ENCODE measurements at regions not wholly inside any gene's neighbourhood (a gene's known extent, or its start where the extent isn't known, plus 50 kb on each side); places are given as distances from the start of the nearest gene placed in this dataset.

DNA sequence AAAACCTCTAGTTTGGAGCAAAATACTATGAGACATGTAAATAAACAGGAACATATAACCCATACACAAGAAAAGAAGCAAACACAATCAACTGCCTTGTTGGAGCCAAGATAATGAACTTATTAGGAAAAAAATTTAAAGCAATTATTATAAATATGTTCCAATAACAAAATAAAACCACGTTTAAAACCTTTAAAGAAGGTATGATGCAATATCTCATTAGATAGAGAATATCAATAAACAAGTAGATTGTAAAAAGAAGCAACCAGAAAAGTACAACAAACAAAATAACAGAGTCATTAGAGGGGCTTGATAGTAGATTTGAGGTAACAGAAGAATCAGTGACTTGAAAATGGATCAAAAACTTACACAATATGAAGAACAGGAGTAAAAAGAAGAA is 327.0 kb upstream of the PCDH9 start:
- no peak overlapping the region for H3K4me3 ChIP-seq
- DNase-seq (ENCODE audit: low read depth, low spot score): no peak
- no peak overlapping the region for H3K27ac ChIP-seq
- no peaks in the 10 kb centered on the region for H3K36me3 ChIP-seq (ENCODE audit: insufficient read depth, low read length)
- TF ChIP-seq EZH2 (IDR thresholded peaks at IDR 0.05): no peak
- TF ChIP-seq POLR2AphosphoS5 (IDR thresholded peaks at IDR 0.05; ENCODE audit: borderline replicate concordance, low read depth, low read length): no peak
- TF ChIP-seq FOXP2 (optimal IDR thresholded peaks at IDR 0.05; ENCODE audit: control extremely low read depth, extremely low read length, insufficient read depth): no peak
- H3K9me3 ChIP-seq (ENCODE audit: low read depth, low read length): peaks cover 4% of the 10 kb centered on the region; the same call in 1 of the 2 replicates
- H3K9ac ChIP-seq (ENCODE audit: insufficient read length): no peak overlapping the region

DNA sequence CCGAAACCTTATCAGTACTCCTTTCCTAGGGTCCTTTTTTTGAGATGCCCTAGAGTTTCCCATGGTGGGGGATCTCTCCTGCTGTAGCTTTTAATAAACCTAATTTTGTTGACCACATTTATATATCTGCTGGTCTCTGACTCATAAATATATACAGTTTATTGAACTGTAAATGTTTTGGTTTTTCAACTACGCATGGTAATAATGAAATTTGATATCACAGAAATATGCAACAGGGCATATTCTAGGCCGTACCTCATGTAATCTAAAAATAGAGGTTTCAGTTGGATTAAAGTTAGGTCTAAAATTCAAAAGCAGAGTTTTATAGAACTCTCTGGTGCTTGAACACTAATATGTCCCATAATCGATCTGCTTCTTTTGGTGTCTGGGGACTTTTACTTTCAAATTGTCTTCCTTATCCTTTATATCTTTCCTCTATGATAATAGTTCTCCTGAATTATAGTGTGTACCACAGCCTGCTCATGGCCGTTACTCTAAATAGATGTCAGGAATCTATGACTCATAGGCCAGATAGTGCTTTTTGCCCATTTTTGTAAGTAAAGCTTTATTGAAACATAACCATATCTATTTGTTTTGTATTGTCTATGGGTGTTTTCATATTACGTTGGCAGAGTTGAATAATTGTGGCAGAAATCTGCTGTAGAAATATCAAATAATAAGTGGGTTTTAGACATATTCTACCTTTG is 324.8 kb upstream of the PCDH9 start:
- Histone ChIP-seq H3K36me3 (ENCODE audit: insufficient read depth, low read length) (no peaks in the 10 kb centered on the region), H3K9ac (ENCODE audit: insufficient read length) (no peak overlapping the region), H3K27ac (no peak overlapping the region), H3K4me3 (no peak overlapping the region), H3K9me3 (ENCODE audit: low read depth, low read length) (peaks cover 4% of the 10 kb centered on the region; the same call in 1 of the 2 replicates)
- DNase-seq (ENCODE audit: low read depth, low spot score): no peak
- TF ChIP-seq POLR2AphosphoS5 (IDR thresholded peaks at IDR 0.05; ENCODE audit: borderline replicate concordance, low read depth, low read length) (no peak), EZH2 (IDR thresholded peaks at IDR 0.05) (no peak), FOXP2 (optimal IDR thresholded peaks at IDR 0.05; ENCODE audit: control extremely low read depth, extremely low read length, insufficient read depth) (no peak)

DNA sequence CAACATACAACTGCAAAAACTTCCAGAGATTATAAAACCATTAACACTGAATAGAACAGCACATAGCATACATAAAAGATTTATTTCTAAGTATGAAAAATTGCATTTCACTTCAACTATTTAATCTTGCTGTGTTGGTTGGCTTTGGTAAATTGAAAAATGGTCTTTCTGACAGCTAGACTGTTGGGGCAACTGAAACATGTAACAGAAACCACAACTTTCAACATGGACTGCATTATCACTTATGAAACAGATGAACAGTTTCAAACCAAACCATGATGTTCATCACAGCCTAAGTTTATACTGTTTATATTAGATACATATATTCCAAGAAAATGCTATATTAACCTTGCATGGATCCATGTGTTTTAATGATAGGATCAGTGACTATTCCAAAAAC is 324.1 kb upstream of the PCDH9 start:
- Histone ChIP-seq H3K27ac (no peak overlapping the region), H3K9ac (ENCODE audit: insufficient read length) (no peak overlapping the region), H3K4me3 (no peak overlapping the region), H3K9me3 (ENCODE audit: low read depth, low read length) (peaks cover 4% of the 10 kb centered on the region; the same call in 1 of the 2 replicates), H3K36me3 (ENCODE audit: insufficient read depth, low read length) (no peaks in the 10 kb centered on the region)
- TF ChIP-seq FOXP2 (optimal IDR thresholded peaks at IDR 0.05; ENCODE audit: control extremely low read depth, extremely low read length, insufficient read depth) (no peak), EZH2 (IDR thresholded peaks at IDR 0.05) (no peak), POLR2AphosphoS5 (IDR thresholded peaks at IDR 0.05; ENCODE audit: borderline replicate concordance, low read depth, low read length) (no peak)
- DNase-seq (ENCODE audit: low read depth, low spot score): no peak

GRCh38 chr13:67549331-67549730 is 319.2 kb upstream of the PCDH9 start:
- DNase-seq (ENCODE audit: low read depth, low spot score): no peak

GRCh38 chr13:67538906-67539305 is 308.8 kb upstream of the PCDH9 start:
- TF ChIP-seq POLR2AphosphoS5 (IDR thresholded peaks at IDR 0.05; ENCODE audit: borderline replicate concordance, low read depth, low read length) (no peak), EZH2 (IDR thresholded peaks at IDR 0.05) (no peak), FOXP2 (optimal IDR thresholded peaks at IDR 0.05; ENCODE audit: control extremely low read depth, extremely low read length, insufficient read depth) (no peak)
- no peak for DNase-seq (ENCODE audit: low read depth, low spot score)
- Histone ChIP-seq H3K27ac (no peak overlapping the region), H3K9ac (ENCODE audit: insufficient read length) (no peak overlapping the region), H3K9me3 (ENCODE audit: low read depth, low read length) (no peaks in the 10 kb centered on the region), H3K4me3 (no peak overlapping the region), H3K36me3 (ENCODE audit: insufficient read depth, low read length) (no peaks in the 10 kb centered on the region)

More at GRCh38 chr13:67549331-67549730, 319.2 kb upstream of the PCDH9 start:
- Histone ChIP-seq H3K9me3 (ENCODE audit: low read depth, low read length) (no peaks in the 10 kb centered on the region), H3K27ac (no peak overlapping the region), H3K4me3 (no peak overlapping the region), H3K36me3 (ENCODE audit: insufficient read depth, low read length) (no peaks in the 10 kb centered on the region), H3K9ac (ENCODE audit: insufficient read length) (no peak overlapping the region)
- TF ChIP-seq EZH2 (IDR thresholded peaks at IDR 0.05) (no peak), FOXP2 (optimal IDR thresholded peaks at IDR 0.05; ENCODE audit: control extremely low read depth, extremely low read length, insufficient read depth) (no peak), POLR2AphosphoS5 (IDR thresholded peaks at IDR 0.05; ENCODE audit: borderline replicate concordance, low read depth, low read length) (no peak)

DNA sequence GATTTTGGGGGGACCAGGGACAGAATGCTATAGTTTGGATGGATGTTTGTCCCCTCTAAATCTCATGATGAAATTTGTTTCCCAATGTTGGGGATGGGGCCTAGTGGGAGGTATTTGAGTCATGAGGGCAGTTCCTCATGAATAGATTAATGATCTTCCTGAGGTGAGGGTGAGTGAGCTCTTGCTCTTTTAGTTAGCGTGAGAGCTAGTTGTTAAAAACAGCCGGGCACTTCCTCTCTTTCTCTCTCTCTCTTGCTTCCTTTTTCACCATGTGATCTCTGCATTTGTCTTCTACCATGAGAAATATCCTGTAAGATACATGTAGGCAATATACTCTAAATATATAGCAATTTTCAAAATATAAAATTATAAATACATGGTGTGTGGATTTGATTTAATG is 290.8 kb upstream of the PCDH9 start:
- TF ChIP-seq FOXP2 (optimal IDR thresholded peaks at IDR 0.05; ENCODE audit: control extremely low read depth, extremely low read length, insufficient read depth) (no peak), POLR2AphosphoS5 (IDR thresholded peaks at IDR 0.05; ENCODE audit: borderline replicate concordance, low read depth, low read length) (no peak), EZH2 (IDR thresholded peaks at IDR 0.05) (no peak)
- Histone ChIP-seq H3K9ac (ENCODE audit: insufficient read length) (no peak overlapping the region), H3K27ac (no peak overlapping the region), H3K36me3 (ENCODE audit: insufficient read depth, low read length) (no peaks in the 10 kb centered on the region), H3K9me3 (ENCODE audit: low read depth, low read length) (no peaks in the 10 kb centered on the region), H3K4me3 (no peak overlapping the region)
- no peak for DNase-seq (ENCODE audit: low read depth, low spot score)

- Histone ChIP-seq H3K36me3 (ENCODE audit: insufficient read depth, low read length) (no peaks in the 10 kb centered on the region), H3K27ac (peak overlapping the region; percentile 55), H3K9me3 (ENCODE audit: low read depth, low read length) (no peaks in the 10 kb centered on the region), H3K9ac (ENCODE audit: insufficient read length) (no peak overlapping the region), H3K4me3 (0 out of 2 replicates have a peak overlapping the region, but pooled peaks have one; percentile 12)
- TF ChIP-seq POLR2AphosphoS5 (IDR thresholded peaks at IDR 0.05; ENCODE audit: borderline replicate concordance, low read depth, low read length) (no peak), FOXP2 (optimal IDR thresholded peaks at IDR 0.05; ENCODE audit: control extremely low read depth, extremely low read length, insufficient read depth) (no peak), EZH2 (IDR thresholded peaks at IDR 0.05) (no peak)
- no peak for DNase-seq (ENCODE audit: low read depth, low spot score)
These were observed 289.2 kb upstream of the PCDH9 start for GRCh38 chr13:67519356-67519755.

GRCh38 chr13:67518785-67519184 is 288.6 kb upstream of the PCDH9 start:
- no peak overlapping the region for H3K9ac ChIP-seq (ENCODE audit: insufficient read length)
- H3K4me3 ChIP-seq: 0 out of 2 replicates have a peak overlapping the region, but pooled peaks have one; percentile 12
- peak overlapping the region; percentile 55 for H3K27ac ChIP-seq
- H3K36me3 ChIP-seq (ENCODE audit: insufficient read depth, low read length): no peaks in the 10 kb centered on the region
- no peak for DNase-seq (ENCODE audit: low read depth, low spot score)
- no peak for TF ChIP-seq EZH2 (IDR thresholded peaks at IDR 0.05)
- TF ChIP-seq POLR2AphosphoS5 (IDR thresholded peaks at IDR 0.05; ENCODE audit: borderline replicate concordance, low read depth, low read length): no peak
- TF ChIP-seq FOXP2 (optimal IDR thresholded peaks at IDR 0.05; ENCODE audit: control extremely low read depth, extremely low read length, insufficient read depth): no peak
- no peaks in the 10 kb centered on the region for H3K9me3 ChIP-seq (ENCODE audit: low read depth, low read length)

Data from SK-N-MC (cell line).